Skin epidermis (tissue), 12 donors: ENCODE measurements at regions not wholly inside any gene's neighbourhood (a gene's known extent, or its start where the extent isn't known, plus 50 kb on each side); places are given as distances from the start of the nearest gene placed in this dataset.

Experiments used
- H3K27ac ChIP-seq, 21 experiments: fragments of 200-600 bp; sonication (generic) in 11 of 21; one replicate each; pipeline ENCODE4 v1.5.0; 2020; ENCODE audit warnings: mild to moderate bottlenecking in 3 of 21, inconsistent platforms in 2 of 21, moderate library complexity in 2 of 21
- H3K4me3 ChIP-seq, 7 experiments: fragments of 200-600 bp; sonication (generic) in 2 of 7; one replicate each; pipeline ENCODE4 v1.5.0; 2020; ENCODE audit warnings: inconsistent platforms in 2 of 7, mild to moderate bottlenecking in 2 of 7, moderate library complexity in 1 of 7

DNA sequence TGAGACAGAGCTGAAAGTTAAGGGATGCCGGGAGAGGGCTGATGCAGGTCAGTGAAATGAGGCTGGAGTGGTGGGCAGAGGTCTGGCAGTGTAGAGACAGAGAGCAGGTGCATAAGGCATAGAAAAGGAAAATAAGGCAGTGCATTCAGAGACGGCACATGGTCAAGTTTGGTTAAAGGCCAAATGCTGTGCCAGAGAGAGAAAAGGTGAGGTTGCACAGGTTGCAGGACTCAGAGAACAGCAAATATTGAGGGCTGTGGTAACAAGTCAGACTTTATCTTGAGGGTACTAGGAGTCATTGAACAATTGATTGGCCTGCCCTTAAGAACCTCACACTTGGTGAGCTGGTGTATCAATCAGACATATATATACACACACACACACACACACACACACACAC, 102.9 kb upstream of the TSHZ2 start:
- H3K4me3 ChIP-seq: no peak overlapping the region
- no peak overlapping the region for H3K27ac ChIP-seq

DNA sequence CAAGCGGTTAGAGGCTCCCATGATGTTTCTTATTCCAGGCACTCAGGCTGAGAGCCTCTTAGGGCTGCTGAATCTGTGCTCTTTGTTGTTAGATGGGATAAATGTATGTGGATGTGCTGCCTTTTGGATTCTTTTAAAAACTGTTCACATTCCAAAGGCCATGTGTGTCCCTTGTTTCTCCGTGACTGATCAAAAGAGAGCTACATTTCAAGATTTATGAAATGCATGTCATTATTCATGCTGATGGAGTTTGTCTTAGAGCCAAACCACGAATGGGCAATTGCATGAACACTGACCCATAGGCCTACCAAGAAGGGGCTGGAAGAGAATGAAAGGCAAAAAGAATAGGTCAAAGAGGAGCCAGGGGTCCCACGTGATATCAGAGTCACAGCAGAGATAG, 104.9 kb upstream of the TSHZ2 start:
- no peak overlapping the region for H3K4me3 ChIP-seq

DNA sequence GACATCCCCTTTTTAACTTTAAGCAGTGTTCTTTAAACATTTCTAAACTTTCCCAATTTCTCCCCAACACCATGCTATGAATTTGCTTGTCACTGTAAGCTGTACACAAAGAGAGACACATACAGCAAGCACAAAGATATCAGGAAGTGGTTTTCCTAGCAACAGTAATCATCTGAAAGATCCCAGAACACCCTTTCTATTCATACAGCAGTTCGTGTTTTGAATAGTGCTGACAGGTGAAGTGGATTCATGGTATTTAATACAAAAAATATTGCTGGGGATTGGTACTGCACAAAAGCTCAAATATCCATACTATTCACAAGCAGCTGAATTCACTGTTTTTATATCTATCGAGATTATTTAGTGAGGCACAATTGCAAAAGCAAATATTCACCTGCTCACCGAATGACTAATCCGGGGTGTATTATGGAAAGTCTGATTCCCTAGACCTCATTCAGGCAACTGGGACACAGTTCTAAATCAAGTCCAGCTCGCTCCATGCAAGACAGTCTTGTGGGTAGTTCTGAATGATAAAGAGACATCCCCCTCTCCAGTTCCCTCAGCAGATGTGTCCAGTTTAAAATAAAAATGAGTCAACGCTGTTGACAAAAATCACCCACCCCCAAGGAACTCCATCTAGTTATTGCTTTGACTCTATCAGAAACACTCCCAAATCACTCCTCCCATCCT, 107.1 kb upstream of the TSHZ2 start:
- Histone ChIP-seq H3K27ac (peak overlapping the region in 1 of 21 experiments; percentile 12), H3K4me3 (no peak overlapping the region)

More for the DNA sequence above, 104.9 kb upstream of the TSHZ2 start:
- H3K27ac ChIP-seq: no peak overlapping the region

DNA sequence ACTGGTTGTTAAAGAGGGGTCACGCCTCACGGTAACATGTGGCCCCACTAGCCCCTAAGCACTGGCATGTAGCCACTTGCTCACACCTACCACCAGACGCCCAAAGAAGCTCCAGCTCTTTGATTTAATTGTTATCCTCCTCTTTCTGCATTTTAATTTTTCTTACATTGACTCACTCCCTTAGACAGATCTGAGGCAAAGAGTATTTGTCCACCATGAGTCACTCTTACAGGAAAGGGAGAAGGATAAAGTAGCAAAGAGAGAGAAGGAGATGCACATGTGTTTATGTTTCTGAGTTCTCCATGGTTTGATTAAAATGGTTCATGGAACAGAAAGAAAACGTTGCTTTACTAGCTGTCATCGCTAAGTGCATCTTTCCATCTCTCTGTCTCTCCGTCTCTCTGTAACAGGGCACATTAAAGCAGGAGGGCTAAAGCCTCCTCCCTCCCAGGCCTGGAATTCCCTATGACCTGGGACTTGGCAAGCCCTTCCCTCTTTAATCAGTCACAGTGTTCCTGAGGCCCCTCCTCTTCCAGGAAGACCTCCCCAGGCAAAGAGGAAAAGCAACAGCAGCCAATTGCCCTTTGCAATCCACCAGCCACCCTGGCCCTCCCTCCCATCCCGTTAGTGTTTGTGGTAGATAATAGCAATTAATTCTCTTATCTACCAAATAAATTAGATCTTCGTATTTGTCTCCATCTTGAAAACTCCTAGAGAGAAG, 112.8 kb upstream of the TSHZ2 start:
- peak overlapping the region in 10 of 21 experiments; percentile 4 to 66 (median 32) for H3K27ac ChIP-seq
- no peak overlapping the region for H3K4me3 ChIP-seq

DNA sequence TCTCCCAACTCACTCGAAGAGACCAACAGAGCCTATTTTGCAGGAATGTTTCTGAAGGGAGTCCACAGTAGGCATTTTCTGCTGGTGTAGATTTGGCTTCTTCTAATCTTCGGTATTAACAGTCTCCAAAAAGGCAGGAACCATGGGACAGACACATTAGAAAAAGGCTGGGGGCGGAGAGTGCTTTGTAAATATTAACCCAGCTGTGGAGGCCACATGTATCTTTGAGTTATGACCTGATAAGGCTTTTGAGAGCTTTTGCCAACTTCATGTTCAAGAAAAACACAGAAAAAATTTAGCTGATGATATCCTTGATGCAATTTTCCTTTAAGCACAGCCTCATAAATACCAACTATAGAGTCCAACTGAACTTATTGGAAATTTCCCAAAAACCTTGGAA, 119.4 kb upstream of the TSHZ2 start:
- Histone ChIP-seq H3K27ac (no peak overlapping the region), H3K4me3 (no peak overlapping the region)

DNA sequence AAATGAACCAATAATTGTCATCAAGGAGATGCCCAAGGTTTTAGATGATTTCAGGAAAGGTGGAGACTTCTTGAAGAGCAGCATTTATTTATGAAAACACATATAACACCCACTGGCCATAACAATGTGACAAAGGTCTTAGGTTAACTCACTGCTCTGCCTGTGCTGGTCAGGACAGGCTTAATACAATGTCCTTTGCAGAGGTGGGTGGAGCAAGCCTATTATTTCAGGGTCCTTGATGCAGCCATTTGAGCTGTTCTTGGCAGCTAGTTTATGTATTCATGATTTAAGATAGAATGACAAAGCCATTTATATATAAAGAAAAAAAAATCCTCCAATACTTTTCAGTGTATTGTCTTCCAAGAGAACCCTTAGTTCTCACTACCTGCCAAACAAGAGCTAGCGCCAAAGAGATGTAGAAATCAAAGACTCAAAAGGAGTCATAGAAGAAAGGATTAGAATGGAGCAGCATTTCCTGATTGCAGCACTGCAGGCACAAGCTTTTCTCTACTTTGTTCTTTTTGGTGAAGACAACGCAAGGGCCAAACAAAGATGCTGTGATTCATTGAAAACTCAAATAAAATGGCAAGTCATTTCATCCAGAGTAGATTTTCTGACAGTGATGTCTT, 124.3 kb upstream of the TSHZ2 start:
- H3K27ac ChIP-seq: peak overlapping the region in 2 of 21 experiments; percentile 0 to 41
- H3K4me3 ChIP-seq: no peak overlapping the region

DNA sequence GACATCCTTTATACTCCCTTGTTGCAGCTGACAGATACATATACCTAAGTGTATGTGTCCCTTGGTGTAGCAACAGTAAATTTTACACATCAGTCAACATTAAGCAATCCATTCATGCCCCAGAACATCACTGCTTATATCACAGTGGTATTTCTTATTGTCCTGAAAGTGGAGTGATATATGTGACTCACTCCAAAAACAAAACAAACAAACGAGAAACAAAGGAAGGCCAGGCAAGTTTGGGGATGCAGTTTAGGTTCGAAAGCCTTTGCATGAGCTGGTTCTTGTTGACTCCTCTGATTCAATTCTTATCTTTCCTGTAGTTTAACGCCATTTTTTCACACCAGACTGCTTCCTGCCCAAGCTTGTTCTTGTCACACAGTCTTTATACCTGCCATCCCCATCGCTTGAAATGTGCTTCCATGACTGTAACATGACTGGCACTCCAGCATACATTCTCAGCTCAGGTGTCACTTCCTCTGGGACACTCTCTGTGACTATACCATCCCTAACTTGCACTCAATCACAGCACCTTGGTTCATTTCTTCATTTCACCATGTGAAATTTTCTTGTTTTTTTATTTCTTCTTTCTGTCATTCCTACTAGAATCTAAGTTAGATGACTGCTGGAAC, 125.0 kb upstream of the TSHZ2 start:
- H3K4me3 ChIP-seq: no peak overlapping the region
- H3K27ac ChIP-seq: peak overlapping the region in 2 of 21 experiments; percentile 0 to 41

DNA sequence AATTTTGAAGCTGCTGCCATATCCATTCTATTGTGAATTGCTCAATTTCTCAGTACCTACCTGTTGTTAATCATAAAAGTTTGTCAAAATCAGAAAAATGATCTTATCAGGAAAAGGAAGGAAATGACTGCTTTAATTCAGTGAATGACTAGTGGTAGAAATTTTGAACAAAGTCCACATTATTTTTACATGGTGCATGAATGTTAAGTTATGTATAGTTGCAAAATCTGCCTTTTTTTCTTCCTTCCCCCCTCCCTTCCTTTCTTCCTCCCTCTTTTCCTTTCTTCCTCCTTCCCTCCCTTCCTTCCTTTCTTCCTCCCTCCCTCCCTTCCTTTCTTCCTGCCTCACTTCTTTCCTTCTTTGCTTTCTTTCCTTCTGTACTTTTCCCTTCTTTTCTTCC, 127.1 kb upstream of the TSHZ2 start:
- H3K4me3 ChIP-seq: no peak overlapping the region
- no peak overlapping the region for H3K27ac ChIP-seq

DNA sequence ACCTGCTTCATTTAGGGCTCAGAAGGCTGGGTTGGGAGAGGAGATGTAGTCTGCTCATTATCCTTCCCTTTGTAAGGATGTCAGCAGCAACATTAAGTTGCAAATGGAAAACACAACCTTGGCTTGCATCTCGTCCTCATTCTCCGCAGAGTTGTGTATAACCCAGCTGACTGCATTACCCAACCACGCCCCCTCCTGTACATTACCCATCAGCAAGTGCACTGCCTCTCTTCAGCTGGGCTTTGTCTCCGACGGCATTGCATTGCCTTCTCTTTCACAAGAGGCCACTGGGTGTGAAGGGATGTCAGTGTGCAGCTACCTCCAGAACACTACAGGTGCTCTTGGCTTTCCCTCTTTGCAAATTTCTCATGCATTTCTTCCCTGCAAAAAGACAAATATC, 128.7 kb upstream of the TSHZ2 start:
- no peak overlapping the region for H3K27ac ChIP-seq

DNA sequence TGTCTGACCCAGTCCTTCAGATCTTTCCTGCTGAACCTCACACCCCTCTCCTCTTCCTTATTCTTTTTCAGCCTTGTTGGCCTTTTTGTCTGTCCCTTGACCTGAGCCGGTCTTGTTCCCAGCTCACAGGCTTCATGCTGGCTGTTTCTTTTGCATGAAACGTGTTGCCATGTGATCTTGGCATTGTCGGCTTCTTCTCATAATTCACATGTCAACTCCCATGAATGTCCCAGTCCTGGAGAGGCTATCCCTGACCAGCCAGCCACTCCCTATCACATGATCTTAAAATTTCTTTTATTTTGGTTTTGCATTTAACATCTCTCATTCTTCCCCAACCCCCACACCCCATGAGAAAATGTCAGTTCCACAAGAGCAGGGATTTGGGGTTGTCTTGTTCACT, 131.2 kb upstream of the TSHZ2 start:
- no peak overlapping the region for H3K27ac ChIP-seq

More for the DNA sequence above, 128.7 kb upstream of the TSHZ2 start:
- H3K4me3 ChIP-seq: no peak overlapping the region

DNA sequence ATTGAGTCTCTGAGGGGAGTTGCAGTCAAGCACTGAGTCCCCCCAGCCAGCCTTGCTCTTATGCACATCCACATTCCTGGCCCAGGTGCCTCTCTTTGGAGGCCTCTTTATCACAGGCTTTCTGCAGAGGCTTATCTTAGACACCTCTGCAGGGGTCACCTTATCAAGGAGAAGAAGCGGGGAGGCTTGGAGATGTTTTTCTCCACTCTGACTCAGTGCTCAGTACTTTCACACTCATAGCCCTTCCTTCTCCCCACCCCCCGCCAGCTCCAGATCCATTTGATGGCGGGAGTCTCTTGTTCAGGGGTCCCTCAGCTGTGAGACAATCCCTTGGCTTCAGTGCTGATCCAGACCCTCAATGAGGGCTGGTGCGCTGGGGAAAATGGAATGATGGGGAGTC, 132.1 kb upstream of the TSHZ2 start:
- no peak overlapping the region for H3K27ac ChIP-seq
- H3K4me3 ChIP-seq: no peak overlapping the region

More for the DNA sequence above, 131.2 kb upstream of the TSHZ2 start:
- no peak overlapping the region for H3K4me3 ChIP-seq

DNA sequence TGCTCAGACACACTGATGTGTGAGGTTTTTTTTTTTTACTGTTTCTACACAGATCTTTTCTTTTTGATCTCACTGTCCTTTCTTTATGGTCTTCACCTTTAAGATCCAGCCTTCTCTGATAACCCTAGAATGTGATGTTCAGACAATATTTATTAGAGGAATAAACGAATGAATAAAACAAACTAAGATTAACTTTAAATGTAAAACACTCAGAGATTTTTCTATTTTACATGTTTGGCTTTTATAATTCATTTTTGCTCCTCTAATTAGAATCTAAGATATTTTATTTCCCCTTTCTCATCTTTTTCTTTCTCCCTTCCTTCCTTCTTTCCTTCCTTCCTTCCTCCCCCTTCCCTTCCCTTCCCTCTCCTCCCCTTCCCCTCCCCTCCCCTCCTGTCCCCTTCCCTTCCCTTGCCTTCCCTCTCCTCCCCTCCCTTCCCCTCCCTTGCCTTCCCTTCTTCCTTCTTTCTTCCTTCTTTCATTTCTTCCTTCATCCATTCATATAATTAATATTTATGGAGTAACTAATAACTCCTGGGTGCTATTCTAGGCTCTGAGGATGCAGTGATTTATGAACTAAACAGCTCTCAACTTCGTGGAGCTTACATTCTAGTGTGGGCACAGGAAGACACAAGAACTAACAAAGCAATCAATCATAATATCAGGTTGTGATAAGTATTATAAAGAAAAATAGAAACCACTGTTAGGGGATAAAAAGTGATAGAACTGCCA, 133.5 kb upstream of the TSHZ2 start:
- H3K27ac ChIP-seq: no peak overlapping the region
- H3K4me3 ChIP-seq: no peak overlapping the region

DNA sequence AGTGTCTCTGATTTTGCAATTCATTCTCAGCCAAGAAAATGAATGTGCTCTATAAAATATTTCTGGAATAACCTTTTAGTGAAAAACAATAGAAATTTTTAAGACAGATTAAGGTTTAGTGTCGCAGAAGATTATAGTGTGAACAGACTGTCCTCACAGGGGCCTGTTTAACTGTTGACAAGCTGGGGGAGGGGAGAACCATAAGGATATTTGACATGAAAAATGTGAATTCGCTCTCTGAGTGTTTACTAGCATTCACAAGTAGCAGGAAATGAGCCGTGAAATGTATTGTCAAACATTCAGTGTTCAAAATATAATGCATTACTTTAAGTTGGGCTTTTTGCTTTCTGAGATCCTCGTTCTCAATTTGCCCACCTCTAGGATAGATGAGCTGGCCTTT, 134.8 kb upstream of the TSHZ2 start:
- Histone ChIP-seq H3K27ac (no peak overlapping the region), H3K4me3 (no peak overlapping the region)

DNA sequence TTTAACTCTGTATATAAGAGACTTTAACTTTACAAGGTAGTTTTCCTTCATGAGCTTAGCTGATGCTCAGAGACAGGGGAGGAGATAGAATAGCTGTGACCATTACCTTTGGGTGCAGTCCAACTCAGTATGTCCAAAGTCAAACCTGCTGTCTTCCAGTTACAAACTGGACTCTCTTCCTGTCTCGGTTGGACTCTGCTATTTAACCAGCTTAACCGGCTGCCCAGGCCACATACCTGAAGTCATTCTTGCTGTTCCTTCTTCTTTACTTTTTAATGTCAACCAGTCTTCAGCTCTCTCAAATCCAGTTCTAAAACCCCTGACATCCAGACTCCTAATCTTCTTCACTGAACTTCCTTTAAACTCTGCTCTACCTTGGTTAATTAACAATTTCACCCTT, 138.3 kb upstream of the TSHZ2 start:
- no peak overlapping the region for H3K27ac ChIP-seq

DNA sequence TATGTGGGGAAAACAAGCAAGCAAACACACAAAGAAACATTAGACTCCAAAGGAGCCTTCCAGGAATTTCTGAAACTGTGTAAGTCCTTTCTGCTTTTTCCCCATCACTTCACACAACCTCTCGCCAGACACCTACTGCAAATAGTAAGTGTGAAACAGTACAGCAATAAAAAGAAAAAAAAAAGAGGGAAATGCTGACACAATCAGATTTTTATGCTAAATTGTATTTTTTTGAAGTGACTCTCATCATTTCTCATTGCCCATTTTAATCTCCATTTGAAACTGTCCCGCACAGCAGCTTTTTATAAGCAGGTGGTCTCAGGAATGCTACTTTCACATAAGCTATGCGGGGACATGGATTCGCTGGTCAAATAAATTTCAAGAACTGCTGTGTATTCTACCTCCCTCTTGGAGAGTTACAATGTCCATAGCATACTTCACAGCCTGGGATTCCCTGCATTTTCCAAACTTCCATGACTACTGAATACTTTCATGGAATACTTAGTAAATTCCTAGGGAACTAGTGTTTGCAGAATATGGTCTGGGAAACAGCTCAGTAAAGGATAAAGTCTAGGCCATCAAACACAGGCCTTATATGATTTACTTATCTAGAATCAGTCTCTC, 139.9 kb upstream of the TSHZ2 start:
- no peak overlapping the region for H3K4me3 ChIP-seq

More for the DNA sequence above, 138.3 kb upstream of the TSHZ2 start:
- no peak overlapping the region for H3K4me3 ChIP-seq

DNA sequence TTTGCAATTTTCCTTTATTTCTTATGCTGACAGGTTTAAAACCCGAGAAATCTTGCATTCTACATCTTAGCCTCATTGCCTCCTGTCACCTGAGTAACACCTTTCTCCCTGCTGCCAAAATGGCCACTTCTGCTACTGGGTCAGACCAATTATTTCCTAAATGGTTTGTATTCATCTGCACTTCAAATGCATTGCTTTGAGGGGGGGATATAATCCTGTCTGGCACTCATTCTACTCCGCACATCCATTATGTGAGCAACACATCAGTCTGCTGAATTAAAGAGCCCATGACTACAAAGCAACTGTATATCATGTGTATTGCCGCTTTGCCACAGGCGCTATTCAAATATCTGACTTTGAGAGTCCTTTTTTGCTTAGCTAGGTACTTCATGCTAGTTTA, 141.6 kb upstream of the TSHZ2 start:
- H3K27ac ChIP-seq: no peak overlapping the region
- no peak overlapping the region for H3K4me3 ChIP-seq

More for the DNA sequence above, 139.9 kb upstream of the TSHZ2 start:
- no peak overlapping the region for H3K27ac ChIP-seq

DNA sequence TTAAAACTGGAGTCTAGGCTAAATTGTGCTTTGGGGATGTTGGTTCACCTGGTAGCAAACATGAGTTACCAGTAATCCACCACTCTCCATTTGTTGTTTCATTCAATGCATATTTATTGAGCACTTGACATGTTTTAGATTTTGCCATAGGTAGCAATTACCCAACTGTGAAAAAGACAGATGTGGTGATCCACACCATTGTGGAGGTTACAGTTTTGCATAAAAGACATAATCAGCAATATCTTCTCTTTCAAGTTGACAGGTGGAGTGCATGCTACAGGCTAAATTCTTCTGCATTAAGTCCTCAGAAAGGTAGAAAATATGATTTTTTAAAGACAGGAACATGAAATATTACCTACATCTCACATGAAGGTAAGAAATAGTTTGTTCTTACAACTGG, 143.0 kb upstream of the TSHZ2 start:
- Histone ChIP-seq H3K27ac (no peak overlapping the region), H3K4me3 (no peak overlapping the region)

DNA sequence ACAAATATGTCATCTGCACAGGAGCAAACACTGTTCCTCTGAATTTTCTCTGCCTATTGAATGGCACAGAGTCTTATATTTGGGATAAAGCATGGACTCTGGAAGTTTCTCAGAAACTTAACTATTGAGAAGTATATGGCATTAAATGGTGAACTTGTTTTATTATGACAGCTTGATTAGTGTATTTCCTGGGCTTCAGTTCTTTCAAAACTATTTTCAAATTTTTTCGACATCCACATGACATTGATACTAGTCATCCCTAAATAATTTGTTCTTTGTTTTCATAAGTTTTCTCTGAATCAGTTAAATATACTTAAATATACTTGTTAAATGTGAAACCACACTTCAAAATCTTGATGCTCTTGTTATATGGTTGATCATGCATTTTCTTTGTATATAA, 144.0 kb upstream of the TSHZ2 start:
- Histone ChIP-seq H3K4me3 (no peak overlapping the region), H3K27ac (no peak overlapping the region)

DNA sequence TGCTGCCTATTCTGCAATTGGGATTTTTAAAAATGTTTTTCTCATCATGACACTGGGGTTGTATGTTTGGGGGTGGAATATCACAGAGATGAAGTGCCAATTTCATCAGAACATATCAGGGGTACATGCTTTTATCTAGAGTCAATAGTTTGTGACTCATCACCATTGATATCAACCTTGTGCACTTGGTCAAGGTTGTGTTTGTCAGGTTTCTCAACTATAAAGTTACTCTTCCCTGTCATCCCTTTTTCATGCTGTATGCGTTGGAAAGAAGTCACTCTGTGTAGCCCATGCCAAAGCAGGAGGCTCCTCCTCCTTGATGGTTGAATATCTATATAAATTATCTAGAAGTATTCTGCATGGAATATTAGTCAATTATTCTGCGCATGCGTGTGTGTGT, 145.4 kb upstream of the TSHZ2 start:
- no peak overlapping the region for H3K27ac ChIP-seq
- no peak overlapping the region for H3K4me3 ChIP-seq
